NT2/D1 (cell line): ENCODE measurements at regions not wholly inside any gene's neighbourhood (a gene's known extent, or its start where the extent isn't known, plus 50 kb on each side); places are given as distances from the start of the nearest gene placed in this dataset.

Experiments
- YY1 ChIP-seq: IDR thresholded peaks from 2 replicates; pipeline ENCODE4 v1.6.1; 2011; ENCODE audit not compliant: insufficient read length, insufficient read depth
- ZNF274 ChIP-seq: IDR thresholded peaks from 2 replicates; pipeline ENCODE4 v1.6.1; 2011; ENCODE audit warnings: mild to moderate bottlenecking, low read depth, low read length

DNA sequence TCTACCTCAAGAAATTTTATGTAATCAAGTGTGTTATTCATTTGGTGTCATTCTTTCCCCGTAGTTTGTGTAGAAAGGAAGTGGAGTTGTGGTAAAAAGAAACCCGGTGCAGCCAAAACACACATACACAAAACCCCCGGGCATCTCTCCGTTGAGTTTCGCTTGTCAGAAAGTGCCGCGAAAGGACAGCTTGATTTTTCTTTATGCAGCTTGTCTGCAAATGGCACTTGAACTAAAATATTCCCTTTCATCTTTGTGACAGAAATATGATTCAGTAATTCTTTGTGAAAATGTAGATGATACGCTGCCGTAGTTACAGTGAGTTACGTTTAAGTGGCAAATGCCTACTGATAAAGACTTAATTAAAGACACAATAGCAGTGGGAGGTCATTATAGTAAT, 268.8 kb upstream of the SPRED2 start:
- no peak for TF ChIP-seq YY1
- TF ChIP-seq ZNF274 = no peak
